Mucosa of descending colon (tissue), 3 donors: ENCODE measurements at regions not wholly inside any gene's neighbourhood (a gene's known extent, or its start where the extent isn't known, plus 50 kb on each side); places are given as distances from the start of the nearest gene placed in this dataset.
"Not testable (repeated sequence)": the region's sequence is repeated elsewhere in the genome, so short reads cannot be mapped to it uniquely, and the experiment has no call there.

Experiments used
- ATAC-seq: fragments of 200-7000 bp; cut with Tn5 transposase; one replicate; pipeline ENCODE4 v1.9.1; 2020; ENCODE audit warnings: mild to moderate bottlenecking, moderate library complexity
- DNase-seq, 3 donors: peaks; one replicate each; pipeline ENCODE4 v3.0.0-alpha.2; 2020
- H3K36me3 ChIP-seq: fragments of 200-600 bp; one replicate; pipeline ENCODE4 v1.8.0; 2021; ENCODE audit warnings: low read depth, mild to moderate bottlenecking
- H3K4me1 ChIP-seq: fragments of 200-600 bp; one replicate; pipeline ENCODE4 v1.8.0; 2021; ENCODE audit warnings: low read depth, mild to moderate bottlenecking
- H3K4me3 ChIP-seq: fragments of 200-600 bp; one replicate; pipeline ENCODE4 v1.8.0; 2021; ENCODE audit warnings: mild to moderate bottlenecking
- H3K9me3 ChIP-seq: fragments of 200-600 bp; one replicate; pipeline ENCODE4 v1.8.0; 2021; ENCODE audit warnings: mild to moderate bottlenecking
- intact Hi-C, 2 donors: fragments of 100-400 bp; cut with DNase I in 1 of 2; cut with micrococcal nuclease in 1 of 2; formaldehyde crosslinking; loops; one replicate each; pipeline versions ENCODE4 v1.11.0 to v1.11.1; 2022; cut with DNase I, micrococcal nuclease
- TF ChIP-seq, protein P1 (sequence below): fragments of 200-600 bp; IDR thresholded peaks from one replicate; pipeline ENCODE4 v1.8.0; 2022; ENCODE audit warnings: antibody characterized with exemption, mild to moderate bottlenecking
- donor health status: DM: no; HTN: no; CAD: no; lungs with moderate emphysema.
- donor health status: DM: no; HTN: no; CAD: no.
- donor health status: DM: no; HTN: yes; CAD: no.

DNA sequence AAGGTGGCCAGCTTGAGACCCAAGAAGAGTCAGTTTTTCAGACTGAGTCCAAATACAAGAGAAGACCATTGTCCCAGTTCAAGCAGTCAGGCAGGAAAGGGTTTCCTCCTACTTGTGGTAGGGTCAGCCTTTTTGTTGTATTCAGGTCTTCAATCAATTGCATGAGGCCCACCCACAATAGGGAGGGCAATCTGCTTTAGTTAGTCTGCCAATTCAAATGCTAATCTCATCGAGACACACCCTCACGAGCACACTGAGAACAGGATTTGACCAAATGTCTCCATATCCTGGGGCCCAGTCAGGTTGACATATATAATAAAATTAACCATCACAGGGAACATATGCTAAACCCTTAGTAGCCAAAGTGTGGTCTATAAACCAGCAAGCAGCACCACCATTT lies 75.3 kb upstream of the FRMPD3 start:
- H3K4me1 ChIP-seq: no peaks in the 10 kb centered on the region
- DNase-seq: no peak
- TF ChIP-seq, protein P1, sequence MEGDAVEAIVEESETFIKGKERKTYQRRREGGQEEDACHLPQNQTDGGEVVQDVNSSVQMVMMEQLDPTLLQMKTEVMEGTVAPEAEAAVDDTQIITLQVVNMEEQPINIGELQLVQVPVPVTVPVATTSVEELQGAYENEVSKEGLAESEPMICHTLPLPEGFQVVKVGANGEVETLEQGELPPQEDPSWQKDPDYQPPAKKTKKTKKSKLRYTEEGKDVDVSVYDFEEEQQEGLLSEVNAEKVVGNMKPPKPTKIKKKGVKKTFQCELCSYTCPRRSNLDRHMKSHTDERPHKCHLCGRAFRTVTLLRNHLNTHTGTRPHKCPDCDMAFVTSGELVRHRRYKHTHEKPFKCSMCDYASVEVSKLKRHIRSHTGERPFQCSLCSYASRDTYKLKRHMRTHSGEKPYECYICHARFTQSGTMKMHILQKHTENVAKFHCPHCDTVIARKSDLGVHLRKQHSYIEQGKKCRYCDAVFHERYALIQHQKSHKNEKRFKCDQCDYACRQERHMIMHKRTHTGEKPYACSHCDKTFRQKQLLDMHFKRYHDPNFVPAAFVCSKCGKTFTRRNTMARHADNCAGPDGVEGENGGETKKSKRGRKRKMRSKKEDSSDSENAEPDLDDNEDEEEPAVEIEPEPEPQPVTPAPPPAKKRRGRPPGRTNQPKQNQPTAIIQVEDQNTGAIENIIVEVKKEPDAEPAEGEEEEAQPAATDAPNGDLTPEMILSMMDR: no peak
- no peaks in the 10 kb centered on the region for H3K9me3 ChIP-seq
- H3K36me3 ChIP-seq: no peaks in the 10 kb centered on the region
- no peak overlapping the region for H3K4me3 ChIP-seq
- no peak for ATAC-seq
- intact Hi-C loops: no loop called here

DNA sequence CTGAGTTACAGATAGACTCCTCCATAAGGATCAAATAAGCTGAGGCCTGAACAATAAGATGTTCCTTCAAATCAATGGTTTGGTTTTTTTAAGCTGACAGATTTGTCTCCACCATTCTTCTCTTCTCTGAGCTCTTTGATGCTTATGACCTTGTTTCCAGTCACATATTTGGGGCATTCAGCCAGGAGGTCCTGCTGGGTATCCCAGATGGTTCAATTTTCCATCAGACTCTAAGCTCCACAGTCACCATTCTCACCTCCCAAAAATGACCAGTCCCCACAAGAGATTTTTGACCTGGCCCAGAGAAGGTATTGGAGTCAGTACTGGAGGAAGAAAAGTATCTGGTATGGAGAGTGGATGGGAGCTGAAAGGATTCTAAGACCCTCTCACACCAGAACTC lies 74.6 kb upstream of the FRMPD3 start:
- no peak for DNase-seq
- no peak overlapping the region for H3K4me3 ChIP-seq
- no peaks in the 10 kb centered on the region for H3K9me3 ChIP-seq
- TF ChIP-seq, protein P1: no peak
- H3K4me1 ChIP-seq: no peaks in the 10 kb centered on the region
- intact Hi-C loops: no loop called here
- ATAC-seq: no peak
- no peaks in the 10 kb centered on the region for H3K36me3 ChIP-seq

DNA sequence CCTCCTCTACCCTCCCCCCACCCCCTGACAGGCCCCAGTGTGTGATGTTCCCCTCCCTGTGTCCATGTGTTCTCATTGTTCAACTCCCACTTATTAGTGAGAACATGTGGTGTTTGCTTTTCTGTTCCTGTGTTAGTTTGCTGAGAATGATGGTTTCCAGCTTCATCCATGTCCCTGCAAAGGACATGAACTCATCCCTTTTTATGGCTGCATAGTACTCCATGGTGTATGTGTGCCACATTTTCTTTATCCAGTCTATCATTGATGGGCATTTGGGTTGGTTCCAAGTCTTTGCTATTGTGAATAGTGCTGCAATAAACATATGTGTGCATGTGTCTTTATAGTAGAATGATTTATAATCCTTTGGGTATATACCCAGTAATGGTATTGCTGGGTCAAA lies 73.3 kb upstream of the FRMPD3 start:
- H3K4me3 ChIP-seq, H3K9me3 ChIP-seq, H3K36me3 ChIP-seq, intact Hi-C loops, ATAC-seq, DNase-seq, H3K4me1 ChIP-seq: not testable (repeated sequence)

DNA sequence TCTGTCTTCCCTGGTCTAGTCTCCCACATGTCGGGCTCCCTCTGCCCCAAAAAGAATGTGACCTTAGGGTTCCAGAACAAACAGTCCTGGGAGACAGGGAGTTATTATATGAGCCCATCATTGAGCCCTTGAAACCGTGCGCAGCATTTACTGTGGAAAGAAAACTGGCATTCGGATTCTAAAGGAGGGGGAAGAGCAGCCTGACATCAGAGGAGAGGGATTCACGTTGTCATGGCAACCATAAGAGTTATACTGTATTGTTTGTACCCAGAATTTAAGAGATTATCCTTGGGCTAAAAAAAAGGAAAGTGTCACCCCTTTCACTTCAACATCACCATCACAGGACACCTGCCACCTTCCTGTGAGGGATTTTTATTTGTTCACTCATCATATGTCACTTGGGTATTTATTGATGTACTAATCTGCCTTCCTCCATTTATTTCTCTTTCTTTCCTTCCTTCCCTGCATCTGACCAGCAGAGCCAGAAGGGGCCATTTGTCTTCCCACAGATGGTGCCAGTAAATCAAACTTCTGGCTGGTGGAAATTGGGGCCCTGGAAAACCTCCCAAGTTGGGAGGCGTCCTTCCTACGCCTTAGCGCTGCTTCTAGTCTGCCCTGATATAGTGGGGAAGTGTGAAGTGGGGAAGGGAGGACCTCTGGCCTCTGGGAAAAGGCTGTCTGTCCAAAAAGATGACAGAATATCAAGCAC lies 64.9 kb upstream of the FRMPD3 start:
- ATAC-seq: no peak
- intact Hi-C loops: no loop called here
- Histone ChIP-seq H3K4me3 (no peak overlapping the region), H3K4me1 (no peaks in the 10 kb centered on the region), H3K36me3 (no peaks in the 10 kb centered on the region), H3K9me3 (no peaks in the 10 kb centered on the region)
- TF ChIP-seq, protein P1: no peak
- no peak for DNase-seq

DNA sequence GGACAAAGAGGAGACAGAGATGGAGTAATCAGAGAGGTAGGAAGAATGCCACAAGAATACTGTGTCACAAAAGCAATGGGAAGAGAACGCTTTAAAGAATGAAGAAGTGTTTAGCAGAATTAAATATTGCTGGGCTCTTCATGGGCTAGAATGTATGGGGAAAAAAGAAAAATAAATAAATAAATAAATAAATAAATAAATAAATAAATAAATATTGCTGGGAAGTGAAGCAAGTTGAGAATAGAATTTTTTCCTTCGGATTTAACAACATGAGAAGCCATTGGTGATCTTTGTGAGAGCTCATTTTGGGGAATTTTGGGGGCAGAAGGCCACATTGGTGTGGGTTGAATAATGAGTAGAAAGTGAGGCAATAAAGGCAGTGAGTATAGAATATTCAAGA lies 59.7 kb upstream of the FRMPD3 start:
- TF ChIP-seq, protein P1: no peak
- Histone ChIP-seq H3K4me3 (no peak overlapping the region), H3K4me1 (no peaks in the 10 kb centered on the region), H3K9me3 (no peaks in the 10 kb centered on the region), H3K36me3 (no peaks in the 10 kb centered on the region)
- ATAC-seq (no peak), DNase-seq (no peak)
- intact Hi-C loops: no loop called here

DNA sequence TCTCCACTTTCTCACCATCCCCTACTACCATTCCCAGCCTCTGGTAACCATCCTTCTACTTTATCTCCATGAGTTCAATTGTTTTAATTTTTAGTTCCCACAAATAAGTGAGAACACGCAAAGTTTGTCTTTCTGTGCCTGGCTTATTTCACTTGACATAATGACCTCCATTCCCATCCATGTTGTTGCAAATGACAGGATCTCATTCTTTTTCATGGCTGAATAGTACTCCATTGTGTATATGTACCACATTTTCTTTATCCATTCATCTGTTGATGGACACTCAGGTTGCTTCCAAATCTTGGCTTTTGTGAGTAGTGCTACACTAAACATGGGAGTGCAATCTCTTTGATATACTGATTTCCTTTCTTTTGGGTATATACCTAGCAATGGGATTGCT lies 55.8 kb upstream of the FRMPD3 start:
- H3K4me3 ChIP-seq, intact Hi-C loops, H3K9me3 ChIP-seq, H3K36me3 ChIP-seq, ATAC-seq, H3K4me1 ChIP-seq, DNase-seq: not testable (repeated sequence)

DNA sequence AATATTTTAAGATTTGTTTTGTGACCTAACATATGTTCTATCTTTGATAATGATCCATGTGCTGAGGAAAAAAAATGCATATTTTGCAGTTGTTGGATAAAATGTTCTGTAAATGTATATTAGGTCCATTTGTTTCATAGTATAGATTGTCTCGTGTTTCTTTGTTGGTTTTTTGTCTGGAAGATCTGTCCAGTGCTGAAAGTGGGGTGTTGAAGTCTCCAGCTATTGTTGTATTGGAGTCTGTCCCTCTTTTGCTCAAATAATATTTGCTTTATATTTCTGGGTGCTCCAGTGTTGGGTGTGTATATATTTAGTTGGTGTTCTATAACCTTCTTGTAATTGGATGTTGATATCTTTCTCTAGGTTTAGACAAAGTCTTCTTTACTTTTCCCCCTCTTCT lies 53.2 kb upstream of the FRMPD3 start:
- Histone ChIP-seq H3K9me3 (no peaks in the 10 kb centered on the region), H3K4me3 (no peak overlapping the region), H3K4me1 (no peaks in the 10 kb centered on the region), H3K36me3 (no peaks in the 10 kb centered on the region)
- ATAC-seq (no peak), DNase-seq (no peak)
- intact Hi-C loops: no loop called here
- TF ChIP-seq, protein P1: no peak
